Ureter (tissue), 1 donor: ENCODE measurements at regions not wholly inside any gene's neighbourhood (a gene's known extent, or its start where the extent isn't known, plus 50 kb on each side); places are given as distances from the start of the nearest gene placed in this dataset.
"Not testable (repeated sequence)": the region's sequence is repeated elsewhere in the genome, so short reads cannot be mapped to it uniquely, and the experiment has no call there.

Experiments
- DNase-seq: peaks from one replicate; pipeline ENCODE4 v3.0.0-alpha.2; 2020; ENCODE audit warnings: low spot score
- donor health status: DM: yes; HTN: yes; CAD: no.

DNA sequence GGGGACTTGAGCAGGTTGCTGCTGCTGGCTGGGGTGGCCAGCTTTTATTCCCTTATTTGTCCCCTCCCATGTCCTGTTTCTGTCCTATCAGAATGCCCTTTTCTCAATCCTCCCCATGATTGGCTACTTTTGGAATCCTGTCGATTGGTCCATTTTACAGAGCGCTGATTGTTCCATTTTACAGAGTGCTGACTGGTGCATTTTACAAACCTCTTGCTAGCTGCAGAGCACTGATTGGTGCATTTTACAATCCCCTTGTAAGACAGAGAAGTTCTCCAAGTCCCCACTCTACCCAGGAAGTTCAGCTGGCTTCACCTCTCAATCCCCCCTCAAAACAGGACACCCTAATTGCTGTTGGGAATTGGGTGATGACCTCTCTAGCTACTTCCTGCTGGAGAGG, 608.0 kb downstream of the C12orf50 start:
- DNase-seq, result not testable (repeated sequence)

DNA sequence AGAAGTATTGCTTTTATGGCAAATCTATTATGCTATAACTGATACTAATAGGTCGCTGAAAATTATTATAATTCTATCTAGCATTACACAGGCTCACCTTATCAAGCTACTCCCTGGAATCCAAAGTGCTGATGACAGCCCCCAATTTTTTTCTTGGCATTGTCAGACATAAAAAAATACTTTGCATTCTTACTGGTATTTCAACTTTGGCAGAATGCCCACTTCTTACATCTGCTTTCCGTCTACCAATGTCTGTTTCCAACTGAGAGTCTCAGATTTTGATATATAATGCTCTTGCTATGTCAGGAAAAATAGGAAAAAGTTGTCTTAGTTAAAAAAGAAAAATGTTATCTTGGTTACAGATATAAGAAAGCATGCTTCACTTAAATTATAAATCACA, 615.4 kb downstream of the C12orf50 start:
- DNase-seq, result no peak

GRCh38 chr12:87406926-87407325, 622.3 kb downstream of the C12orf50 start:
- no peak for DNase-seq

DNA sequence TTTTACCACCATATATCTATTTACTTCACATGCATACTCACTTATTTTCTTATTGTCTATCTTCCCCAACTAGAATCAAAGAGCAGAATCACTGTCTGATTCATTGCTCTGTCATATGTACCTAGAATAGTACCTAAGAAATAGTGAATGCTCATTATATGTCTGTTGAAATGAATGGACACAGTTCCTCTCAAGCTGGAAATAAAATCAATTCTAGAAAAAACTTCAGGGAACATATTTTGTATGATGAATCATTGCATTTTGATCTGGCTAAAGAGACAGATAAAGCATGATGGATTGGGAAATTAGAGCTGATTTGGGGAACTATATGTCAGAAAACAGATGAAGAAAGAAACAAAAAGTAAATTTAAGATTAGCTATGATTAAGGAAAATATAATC, 623.3 kb downstream of the C12orf50 start:
- DNase-seq, result no peak

- DNase-seq, result not testable (repeated sequence)
Measured at GRCh38 chr12:87394168-87394567, 635.0 kb downstream of the C12orf50 start.

DNA sequence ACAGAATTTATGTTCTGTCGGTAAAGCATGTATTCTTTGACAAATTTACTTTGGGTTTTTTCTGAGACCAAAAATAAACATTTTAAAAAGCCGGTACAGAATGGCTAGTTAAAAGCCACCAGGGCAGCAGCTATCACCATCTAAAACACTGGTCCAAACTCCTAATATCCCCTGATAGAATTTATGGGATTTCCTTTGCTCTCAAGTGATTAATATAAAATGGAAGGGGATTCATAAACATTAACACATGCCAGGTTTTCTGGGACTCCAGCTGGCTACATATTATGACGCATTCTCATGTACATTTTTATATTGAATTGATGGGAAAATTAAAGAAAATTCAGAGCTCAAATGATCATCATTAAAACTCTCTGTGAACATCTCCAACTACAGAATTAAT, 640.8 kb downstream of the C12orf50 start:
- DNase-seq, result no peak

GRCh38 chr12:87385322-87385721, 643.9 kb downstream of the C12orf50 start:
- no peak for DNase-seq

GRCh38 chr12:87384226-87384625, 645.0 kb downstream of the C12orf50 start:
- DNase-seq, result no peak

DNA sequence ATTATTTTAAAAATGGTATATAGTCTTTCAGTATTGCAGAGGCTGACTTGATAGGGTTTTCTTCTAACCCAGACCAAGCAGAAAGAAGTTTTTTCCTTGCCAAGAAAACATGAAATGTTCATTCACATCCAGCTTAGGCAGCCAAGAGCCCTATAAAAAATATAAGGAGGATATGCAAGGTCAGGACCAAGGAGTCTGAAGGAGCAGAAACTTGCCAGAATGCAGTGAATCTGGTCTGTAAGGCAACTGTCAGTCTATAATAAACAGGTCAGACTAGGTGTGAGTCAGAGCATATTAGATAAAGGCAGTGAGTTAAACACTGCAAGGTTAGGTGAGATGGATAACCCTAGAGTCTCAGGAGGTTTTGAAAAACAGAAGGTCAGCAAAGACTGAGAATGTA, 645.5 kb downstream of the C12orf50 start:
- no peak for DNase-seq

GRCh38 chr12:87382959-87383566, 646.1 kb downstream of the C12orf50 start:
- no peak for DNase-seq

- DNase-seq, result no peak
Measured at GRCh38 chr12:87382436-87382835, 646.8 kb downstream of the C12orf50 start.

DNA sequence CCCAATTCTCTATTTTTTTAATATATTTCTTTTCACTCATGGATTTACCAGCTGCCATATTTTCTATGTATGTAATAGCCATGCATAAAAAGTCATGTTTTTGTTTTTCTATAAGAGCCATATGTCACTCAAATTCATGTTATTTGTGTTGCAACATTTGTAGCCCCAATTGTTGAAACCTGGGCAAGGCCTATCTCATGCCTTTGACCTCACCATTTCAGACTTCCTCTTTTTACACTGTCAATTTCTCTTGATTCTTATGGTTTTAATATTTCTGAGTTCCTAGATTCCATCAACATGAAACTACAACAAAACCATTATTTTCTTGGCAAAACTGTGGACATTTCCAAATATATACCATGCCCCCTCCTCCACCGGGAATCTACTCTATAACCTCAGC, 647.5 kb downstream of the C12orf50 start:
- DNase-seq, result no peak

DNA sequence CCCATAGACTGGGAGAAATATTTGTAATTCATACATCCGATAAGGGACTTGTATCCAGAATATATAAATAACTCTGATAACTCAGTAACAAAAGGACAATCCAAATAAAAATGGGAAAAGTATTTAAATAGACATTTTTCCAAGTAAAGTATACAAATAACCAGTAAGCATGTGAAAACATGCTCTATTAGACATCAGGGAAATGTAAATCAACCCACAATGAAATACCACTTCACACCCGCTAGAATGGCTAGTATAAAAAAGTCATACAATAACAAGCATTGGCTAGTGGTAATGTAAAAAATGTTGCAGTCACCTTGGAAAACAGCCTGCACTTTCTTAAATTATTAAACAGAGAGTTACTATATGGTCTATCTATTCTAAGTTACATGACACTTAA, 650.7 kb downstream of the C12orf50 start:
- no peak for DNase-seq

DNA sequence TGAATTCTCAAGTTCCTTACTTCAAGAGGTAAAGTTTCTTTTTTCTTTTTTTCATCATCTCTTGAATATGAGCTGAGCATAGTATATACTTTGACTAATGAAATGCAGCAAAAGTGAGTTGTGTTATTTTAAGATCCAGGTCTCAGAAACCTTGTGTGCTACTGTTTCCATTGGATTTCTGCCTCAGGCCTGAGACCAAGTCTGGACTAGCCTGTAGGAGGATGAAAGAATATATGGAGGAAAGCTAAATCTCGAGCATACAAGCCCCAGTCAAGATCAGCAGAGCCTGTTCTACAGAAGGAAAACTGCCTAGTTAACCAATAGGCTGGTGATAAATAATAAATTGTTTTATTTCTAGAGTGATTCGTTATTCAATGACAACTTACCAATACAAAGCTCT, 652.5 kb downstream of the C12orf50 start:
- no peak for DNase-seq

DNA sequence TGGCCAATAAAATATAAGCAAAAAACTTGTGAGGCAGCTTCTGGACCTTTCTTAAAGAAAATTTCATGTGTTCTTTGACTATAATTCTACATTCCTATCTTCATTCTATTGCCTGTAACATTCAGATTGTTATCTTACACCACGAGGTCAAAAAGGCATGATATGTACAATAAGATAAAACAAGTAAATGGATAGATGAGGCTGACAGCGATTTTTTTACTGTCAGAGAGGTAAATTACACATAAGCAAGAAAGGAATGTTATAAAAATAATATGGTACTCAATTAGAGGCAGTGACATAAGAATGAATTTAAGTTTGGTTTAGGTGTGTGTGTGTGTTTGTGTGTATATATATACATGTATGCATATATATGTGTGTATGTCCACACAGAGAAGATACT, 660.0 kb downstream of the C12orf50 start:
- DNase-seq, result no peak

DNA sequence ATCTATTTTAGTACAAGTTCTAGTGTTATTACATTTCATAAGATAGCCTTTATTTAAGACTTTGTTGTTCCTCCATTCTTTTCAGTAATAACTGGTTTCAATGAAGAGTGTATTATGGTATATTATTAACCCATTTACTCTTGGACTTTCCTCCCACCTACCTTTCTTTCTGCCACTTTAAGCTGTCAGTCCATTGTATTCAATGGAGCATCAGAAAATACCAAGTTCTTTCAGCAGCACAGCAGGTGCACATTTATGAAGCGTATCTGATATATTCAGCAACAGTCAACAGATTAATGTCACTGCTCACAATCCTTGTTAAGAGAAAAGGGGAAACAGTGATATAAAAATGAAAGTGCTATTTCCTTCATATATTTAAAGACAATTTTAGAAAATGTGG, 660.9 kb downstream of the C12orf50 start:
- DNase-seq, result no peak

GRCh38 chr12:87365423-87365822, 663.8 kb downstream of the C12orf50 start:
- DNase-seq, result no peak

GRCh38 chr12:87363497-87364084, 665.6 kb downstream of the C12orf50 start:
- no peak for DNase-seq

- no peak for DNase-seq
Measured at GRCh38 chr12:87349681-87350080, 679.5 kb downstream of the C12orf50 start.

DNA sequence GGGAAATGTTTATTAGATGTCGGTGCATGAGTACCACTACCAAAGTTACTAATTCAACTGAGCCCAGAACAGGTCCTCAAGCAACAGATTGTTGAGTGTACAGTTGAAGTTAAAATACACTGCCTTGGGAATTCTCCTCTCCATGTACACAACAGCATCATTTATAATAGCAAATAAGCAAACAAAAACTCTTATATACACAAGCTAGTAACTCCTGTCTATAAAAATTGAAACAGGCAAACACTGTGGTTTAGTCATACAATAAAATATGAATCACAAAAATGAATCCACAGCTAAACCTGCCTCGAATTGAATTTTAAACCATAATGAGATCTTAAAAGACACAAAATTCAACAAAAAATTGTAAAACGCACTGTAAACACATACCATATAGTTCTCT, 681.1 kb downstream of the C12orf50 start:
- DNase-seq, result no peak

- DNase-seq, result no peak
Measured at GRCh38 chr12:87344699-87345098, 684.5 kb downstream of the C12orf50 start.

- no peak for DNase-seq
Measured at GRCh38 chr12:87338681-87339080, 690.5 kb downstream of the C12orf50 start.

- no peak for DNase-seq
Measured at GRCh38 chr12:87336814-87337336, 692.3 kb downstream of the C12orf50 start.
